HEK293 (cell line): ENCODE measurements at regions not wholly inside any gene's neighbourhood (a gene's known extent, or its start where the extent isn't known, plus 50 kb on each side); places are given as distances from the start of the nearest gene placed in this dataset.

Experiments
- CTCF ChIA-PET: fragments of 350-600 bp; formaldehyde crosslinking; extraction: SDS; loops from one replicate; lab custom pipeline; 2021; ENCODE audit warnings: antibody characterized with exemption; lab: Yijun Ruan, JAX
- POLR2A ChIA-PET: fragments of 300-600 bp; formaldehyde crosslinking; extraction: SDS; loops from one replicate; lab custom pipeline; 2020; ENCODE audit warnings: antibody characterized with exemption, inconsistent platforms; lab: Yijun Ruan, JAX
- H3K27ac ChIP-seq: fragments of 200-500 bp; sonication (Bioruptor generic); 2 replicates; pipeline ENCODE4 v1.5.1; 2014; ENCODE audit warnings: low read depth, low read length, control low read depth, inconsistent platforms; ENCODE audit errors: extremely low read depth
- H3K36me3 ChIP-seq, 2 experiments: fragments of 200-500 bp in 1 of 2; sonication (Bioruptor generic) in 1 of 2; 1 replicate in 1 of 2; 2 replicates in 1 of 2; pipeline ENCODE4 v1.5.1; 2014 to 2017; ENCODE audit warnings: inconsistent platforms in 2 of 2, low read length in 2 of 2; ENCODE audit not compliant: control insufficient read depth in 2 of 2, insufficient read depth in 1 of 2
- H3K4me1 ChIP-seq: fragments of 200-500 bp; sonication (Bioruptor generic); 2 replicates; pipeline ENCODE4 v1.5.1; 2014; ENCODE audit warnings: mild to moderate bottlenecking, low read length, inconsistent platforms; ENCODE audit not compliant: control insufficient read depth, insufficient read depth
- H3K4me3 ChIP-seq: 2 replicates; pipeline ENCODE4 v1.5.1; 2011; ENCODE audit warnings: low read depth, mild to moderate bottlenecking, control low read depth, low read length, moderate library complexity
- H3K9me3 ChIP-seq: fragments of 200-500 bp; sonication (Bioruptor generic); 2 replicates; pipeline ENCODE4 v1.5.1; 2014; ENCODE audit warnings: low read depth, low read length, inconsistent platforms; ENCODE audit not compliant: control insufficient read depth, insufficient read depth
- GLI2 ChIP-seq: fragments of 450-650 bp; formaldehyde crosslinking; IDR thresholded peaks from 2 replicates; pipeline ENCODE4; 2017; ENCODE audit warnings: missing biosample characterization, missing genetic modification characterization, low read depth, borderline replicate concordance
- PRDM6 ChIP-seq: fragments of 450-650 bp; formaldehyde crosslinking; IDR thresholded peaks from 2 replicates; pipeline ENCODE4 v1.5.1; 2017; ENCODE audit warnings: missing biosample characterization, missing genetic modification characterization
- SETDB1 ChIP-seq: IDR thresholded peaks from one replicate; pipeline ENCODE4 v1.6.1; 2017; ENCODE audit warnings: mild to moderate bottlenecking, low read length, moderate library complexity, mixed read lengths; ENCODE audit not compliant: insufficient read length
- ZNF10 ChIP-seq: fragments of 450-650 bp; formaldehyde crosslinking; IDR thresholded peaks from 2 replicates; pipeline ENCODE4 v1.5.1; 2017; ENCODE audit warnings: missing biosample characterization, missing genetic modification characterization
- ZNF112 ChIP-seq: fragments of 450-650 bp; formaldehyde crosslinking; IDR thresholded peaks from 2 replicates; pipeline ENCODE4 v1.5.0; 2017; ENCODE audit warnings: missing biosample characterization, missing genetic modification characterization
- ZNF140 ChIP-seq: fragments of 450-650 bp; formaldehyde crosslinking; IDR thresholded peaks from 2 replicates; pipeline ENCODE4 v1.5.1; 2016; ENCODE audit warnings: missing biosample characterization, missing genetic modification characterization
- ZNF510 ChIP-seq: fragments of 450-650 bp; formaldehyde crosslinking; IDR thresholded peaks from 2 replicates; pipeline ENCODE4 v1.5.1; 2018; ENCODE audit warnings: mild to moderate bottlenecking, missing genetic modification characterization, missing biosample characterization; ENCODE audit not compliant: insufficient replicate concordance
- ZNF621 ChIP-seq: fragments of 450-650 bp; formaldehyde crosslinking; IDR thresholded peaks from 2 replicates; pipeline ENCODE4 v1.5.1; 2017; ENCODE audit warnings: missing biosample characterization, missing genetic modification characterization
- ZNF837 ChIP-seq: fragments of 450-650 bp; formaldehyde crosslinking; IDR thresholded peaks from 2 replicates; pipeline ENCODE4 v1.5.1; 2016; ENCODE audit warnings: missing biosample characterization, missing genetic modification characterization

- ChIA-PET POLR2A (no interaction called here), CTCF (no interaction called here)
- Histone ChIP-seq H3K27ac (no peak overlapping the region), H3K36me3 (no peaks in the 10 kb centered on the region), H3K4me1 (no peaks in the 10 kb centered on the region), H3K9me3 (no peaks in the 10 kb centered on the region)
- TF ChIP-seq ZNF140 (tag by site-specific recombination), result no peak
- TF ChIP-seq PRDM6 (tag by site-specific recombination), result no peak
- TF ChIP-seq ZNF112 (tag by site-specific recombination), result no peak
- TF ChIP-seq ZNF621 (tag by site-specific recombination), result no peak
- no peak for TF ChIP-seq ZNF10 (tag by site-specific recombination)
- no peak for TF ChIP-seq GLI2 (tag by site-specific recombination)
- TF ChIP-seq ZNF837 (tag by site-specific recombination), result no peak
- no peak for TF ChIP-seq SETDB1
- TF ChIP-seq, all 188 proteins: peak for 0
- no peak overlapping the region for H3K4me3 ChIP-seq
Observed at GRCh38 chr10:59125666-59126065, 50.8 kb upstream of the PHYHIPL start.

GRCh38 chr10:59126261-59126660 lies 50.2 kb upstream of the PHYHIPL start:
- ChIA-PET POLR2A (no interaction called here), CTCF (interaction anchor here (1.4 kb wide), 1 partner anchor 15 kb away, joined by 3 read pairs; no protein-coding TSS in a partner anchor)
- Histone ChIP-seq H3K4me3 (no peak overlapping the region), H3K4me1 (no peaks in the 10 kb centered on the region), H3K36me3 (no peaks in the 10 kb centered on the region), H3K27ac (no peak overlapping the region), H3K9me3 (no peaks in the 10 kb centered on the region)
- TF ChIP-seq ZNF510 (tag by site-specific recombination), result no peak
